ENCODE measurements at regions not wholly inside any gene's neighbourhood (a gene's known extent, or its start where the extent isn't known, plus 50 kb on each side); places are given as distances from the start of the nearest gene placed in this dataset.

DNA sequence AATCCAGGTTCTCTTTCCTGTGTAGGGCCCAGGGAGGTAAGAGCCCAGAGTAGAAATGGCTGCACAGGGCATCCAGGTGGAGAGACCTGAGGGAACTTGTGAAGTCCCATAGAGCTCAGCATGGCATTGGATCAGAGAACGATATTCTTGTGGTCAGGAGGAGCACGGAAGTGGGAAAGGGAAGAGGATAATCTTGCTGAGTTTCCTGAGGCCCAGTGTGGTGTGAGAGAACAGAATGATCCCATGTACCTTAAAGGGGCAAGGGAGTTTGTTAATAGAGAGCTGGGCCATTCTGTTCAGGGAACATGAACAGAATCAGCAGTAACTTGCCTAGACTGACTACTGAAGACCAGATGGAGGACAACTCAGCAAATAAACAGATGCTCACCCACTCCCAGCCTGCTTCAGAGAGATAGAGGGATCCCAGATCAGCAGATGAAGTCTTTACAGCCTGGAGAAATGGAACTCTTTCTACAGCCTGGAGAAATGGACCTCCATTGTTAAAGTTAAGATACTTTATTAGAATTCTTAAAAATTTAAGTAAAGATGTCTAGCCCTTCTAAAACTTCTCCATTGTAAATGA lies 119.7 kb upstream of the ELL2 start (continued):
- TF ChIP-seq HCFC1 (IDR thresholded peaks at IDR 0.05; ENCODE audit: low read length): no peak
- TF ChIP-seq, protein P1, sequence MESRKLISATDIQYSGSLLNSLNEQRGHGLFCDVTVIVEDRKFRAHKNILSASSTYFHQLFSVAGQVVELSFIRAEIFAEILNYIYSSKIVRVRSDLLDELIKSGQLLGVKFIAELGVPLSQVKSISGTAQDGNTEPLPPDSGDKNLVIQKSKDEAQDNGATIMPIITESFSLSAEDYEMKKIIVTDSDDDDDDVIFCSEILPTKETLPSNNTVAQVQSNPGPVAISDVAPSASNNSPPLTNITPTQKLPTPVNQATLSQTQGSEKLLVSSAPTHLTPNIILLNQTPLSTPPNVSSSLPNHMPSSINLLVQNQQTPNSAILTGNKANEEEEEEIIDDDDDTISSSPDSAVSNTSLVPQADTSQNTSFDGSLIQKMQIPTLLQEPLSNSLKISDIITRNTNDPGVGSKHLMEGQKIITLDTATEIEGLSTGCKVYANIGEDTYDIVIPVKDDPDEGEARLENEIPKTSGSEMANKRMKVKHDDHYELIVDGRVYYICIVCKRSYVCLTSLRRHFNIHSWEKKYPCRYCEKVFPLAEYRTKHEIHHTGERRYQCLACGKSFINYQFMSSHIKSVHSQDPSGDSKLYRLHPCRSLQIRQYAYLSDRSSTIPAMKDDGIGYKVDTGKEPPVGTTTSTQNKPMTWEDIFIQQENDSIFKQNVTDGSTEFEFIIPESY (IDR thresholded peaks at IDR 0.05): no peak
- no peak for TF ChIP-seq PAX5 (IDR thresholded peaks at IDR 0.05; ENCODE audit: borderline replicate concordance, low read depth, low read length)
- TF ChIP-seq IKZF2 (IDR thresholded peaks at IDR 0.05): no peak
- TF ChIP-seq CTCF (IDR thresholded peaks at IDR 0.05 in 2 of 3, conservative IDR thresholded peaks at IDR 0.05 in 1 of 3; ENCODE audit: control insufficient read depth in 2 of 3, extremely low read depth in 1 of 3, insufficient read depth in 1 of 3, low read depth in 3 of 3, low read length in 3 of 3): no peak
- TF ChIP-seq CHD4 (IDR thresholded peaks at IDR 0.05): no peak
- TF ChIP-seq, protein P2, sequence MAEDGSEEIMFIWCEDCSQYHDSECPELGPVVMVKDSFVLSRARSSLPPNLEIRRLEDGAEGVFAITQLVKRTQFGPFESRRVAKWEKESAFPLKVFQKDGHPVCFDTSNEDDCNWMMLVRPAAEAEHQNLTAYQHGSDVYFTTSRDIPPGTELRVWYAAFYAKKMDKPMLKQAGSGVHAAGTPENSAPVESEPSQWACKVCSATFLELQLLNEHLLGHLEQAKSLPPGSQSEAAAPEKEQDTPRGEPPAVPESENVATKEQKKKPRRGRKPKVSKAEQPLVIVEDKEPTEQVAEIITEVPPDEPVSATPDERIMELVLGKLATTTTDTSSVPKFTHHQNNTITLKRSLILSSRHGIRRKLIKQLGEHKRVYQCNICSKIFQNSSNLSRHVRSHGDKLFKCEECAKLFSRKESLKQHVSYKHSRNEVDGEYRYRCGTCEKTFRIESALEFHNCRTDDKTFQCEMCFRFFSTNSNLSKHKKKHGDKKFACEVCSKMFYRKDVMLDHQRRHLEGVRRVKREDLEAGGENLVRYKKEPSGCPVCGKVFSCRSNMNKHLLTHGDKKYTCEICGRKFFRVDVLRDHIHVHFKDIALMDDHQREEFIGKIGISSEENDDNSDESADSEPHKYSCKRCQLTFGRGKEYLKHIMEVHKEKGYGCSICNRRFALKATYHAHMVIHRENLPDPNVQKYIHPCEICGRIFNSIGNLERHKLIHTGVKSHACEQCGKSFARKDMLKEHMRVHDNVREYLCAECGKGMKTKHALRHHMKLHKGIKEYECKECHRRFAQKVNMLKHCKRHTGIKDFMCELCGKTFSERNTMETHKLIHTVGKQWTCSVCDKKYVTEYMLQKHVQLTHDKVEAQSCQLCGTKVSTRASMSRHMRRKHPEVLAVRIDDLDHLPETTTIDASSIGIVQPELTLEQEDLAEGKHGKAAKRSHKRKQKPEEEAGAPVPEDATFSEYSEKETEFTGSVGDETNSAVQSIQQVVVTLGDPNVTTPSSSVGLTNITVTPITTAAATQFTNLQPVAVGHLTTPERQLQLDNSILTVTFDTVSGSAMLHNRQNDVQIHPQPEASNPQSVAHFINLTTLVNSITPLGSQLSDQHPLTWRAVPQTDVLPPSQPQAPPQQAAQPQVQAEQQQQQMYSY (CRISPR knock-in tag; IDR thresholded peaks at IDR 0.05): no peak
- no peak for TF ChIP-seq RB1 (IDR thresholded peaks at IDR 0.05; ENCODE audit: borderline replicate concordance)
- no peak for TF ChIP-seq SREBF2 (IDR thresholded peaks at IDR 0.05; ENCODE audit: low read length)
